Brain microvascular endothelial cell (primary cell): ENCODE measurements at regions not wholly inside any gene's neighbourhood (a gene's known extent, or its start where the extent isn't known, plus 50 kb on each side); places are given as distances from the start of the nearest gene placed in this dataset.
"Not testable (repeated sequence)": the region's sequence is repeated elsewhere in the genome, so short reads cannot be mapped to it uniquely, and the experiment has no call there.

Experiments
- DNase-seq: peaks from one replicate; pipeline ENCODE4 v3.0.0-alpha.2; 2020
- H3K27ac ChIP-seq: fragments of 250-450 bp; sonication (Bioruptor Pico); 2 replicates; pipeline ENCODE4 v1.5.1; 2020; ENCODE audit warnings: mild to moderate bottlenecking, moderate library complexity
- H3K27me3 ChIP-seq: fragments of 250-450 bp; sonication (Bioruptor Pico); replicated peaks from 2 replicates; pipeline ENCODE4 v1.5.1; 2020; ENCODE audit warnings: mild to moderate bottlenecking
- H3K36me3 ChIP-seq: fragments of 250-450 bp; sonication (Bioruptor Pico); replicated peaks from 2 replicates; pipeline ENCODE4 v1.5.1; 2020; ENCODE audit warnings: mild to moderate bottlenecking
- H3K4me3 ChIP-seq: 2 replicates; pipeline ENCODE4 v1.5.1; 2011; ENCODE audit warnings: low read depth, mild to moderate bottlenecking, control low read depth, low read length, moderate library complexity
- CTCF ChIP-seq: IDR thresholded peaks from 2 replicates; pipeline ENCODE4 v1.5.1; 2011; ENCODE audit warnings: low read depth, mild to moderate bottlenecking, moderate library complexity, low read length, control low read depth, inconsistent platforms; ENCODE audit errors: missing control alignments
- in situ Hi-C: cut with HindIII; loops from 2 replicates; pipeline ENCODE4 v1.10.0; 2017; ENCODE audit warnings: low sequenced_read_pairs, low pct_ligation_motif_present

GRCh38 chr3:89889386-89889785 is 782.0 kb downstream of the EPHA3 start:
- no peak overlapping the region for H3K4me3 ChIP-seq
- H3K27ac ChIP-seq: no peak overlapping the region
- no peaks in the 10 kb centered on the region for H3K27me3 ChIP-seq
- no peak for DNase-seq
- no peaks in the 10 kb centered on the region for H3K36me3 ChIP-seq
- in situ Hi-C loops: no loop called here
- TF ChIP-seq CTCF: no peak

GRCh38 chr3:89908711-89909213 is 801.3 kb downstream of the EPHA3 start:
- no peak overlapping the region for H3K4me3 ChIP-seq
- H3K27me3 ChIP-seq: no peaks in the 10 kb centered on the region
- no peak for DNase-seq
- TF ChIP-seq CTCF: no peak
- no peaks in the 10 kb centered on the region for H3K36me3 ChIP-seq
- H3K27ac ChIP-seq: no peak overlapping the region
- in situ Hi-C loops: no loop called here

GRCh38 chr3:89912031-89912430 is 804.6 kb downstream of the EPHA3 start:
- TF ChIP-seq CTCF: no peak
- Histone ChIP-seq H3K36me3 (no peaks in the 10 kb centered on the region), H3K27ac (no peak overlapping the region), H3K4me3 (no peak overlapping the region), H3K27me3 (no peaks in the 10 kb centered on the region)
- in situ Hi-C loops: no loop called here
- no peak for DNase-seq

- no peak overlapping the region for H3K4me3 ChIP-seq
- no peak overlapping the region for H3K27ac ChIP-seq
- in situ Hi-C loops: no loop called here
Measured at GRCh38 chr3:89923921-89924610, 816.6 kb downstream of the EPHA3 start.

GRCh38 chr3:89925976-89926375 is 818.6 kb downstream of the EPHA3 start:
- Histone ChIP-seq H3K36me3 (no peaks in the 10 kb centered on the region), H3K27me3 (no peaks in the 10 kb centered on the region), H3K4me3 (no peak overlapping the region), H3K27ac (no peak overlapping the region)
- no peak for DNase-seq
- TF ChIP-seq CTCF: no peak
- in situ Hi-C loops: no loop called here

More at GRCh38 chr3:89923921-89924610, 816.6 kb downstream of the EPHA3 start:
- no peak for DNase-seq
- H3K27me3 ChIP-seq: no peaks in the 10 kb centered on the region
- no peaks in the 10 kb centered on the region for H3K36me3 ChIP-seq
- no peak for TF ChIP-seq CTCF

GRCh38 chr3:89932882-89933281 is 825.5 kb downstream of the EPHA3 start:
- no peaks in the 10 kb centered on the region for H3K27me3 ChIP-seq
- no peak for TF ChIP-seq CTCF
- no peak overlapping the region for H3K27ac ChIP-seq
- in situ Hi-C loops: no loop called here
- no peak overlapping the region for H3K4me3 ChIP-seq
- H3K36me3 ChIP-seq: no peaks in the 10 kb centered on the region
- no peak for DNase-seq

- H3K36me3 ChIP-seq, H3K4me3 ChIP-seq, H3K27ac ChIP-seq, DNase-seq, H3K27me3 ChIP-seq, in situ Hi-C loops: not testable (repeated sequence)
Measured at GRCh38 chr3:89944461-89944860, 837.0 kb downstream of the EPHA3 start.
